ENCODE measurements at regions not wholly inside any gene's neighbourhood (a gene's known extent, or its start where the extent isn't known, plus 50 kb on each side); places are given as distances from the start of the nearest gene placed in this dataset.

GRCh38 chr12:127075981-127076380 lies 1191.0 kb upstream of the TMEM132C start:
- DNase-seq, result no peak

- DNase-seq, result no peak
Measured at GRCh38 chr12:127077262-127078045, 1189.5 kb upstream of the TMEM132C start.

- DNase-seq, result no peak
Measured at GRCh38 chr12:127078577-127079350, 1188.2 kb upstream of the TMEM132C start.

- no peak for DNase-seq
Measured at GRCh38 chr12:127079636-127080035, 1187.3 kb upstream of the TMEM132C start.

GRCh38 chr12:127081058-127081457 lies 1185.9 kb upstream of the TMEM132C start:
- no peak for DNase-seq

GRCh38 chr12:127083008-127083949 lies 1183.7 kb upstream of the TMEM132C start:
- DNase-seq, result no peak

- no peak for DNase-seq
Measured at GRCh38 chr12:127101076-127101475, 1165.9 kb upstream of the TMEM132C start.

GRCh38 chr12:127106041-127106440 lies 1160.9 kb upstream of the TMEM132C start:
- no peak for DNase-seq

GRCh38 chr12:127106697-127107096 lies 1160.3 kb upstream of the TMEM132C start:
- no peak for DNase-seq

- DNase-seq, result no peak
Measured at GRCh38 chr12:127107744-127108143, 1159.2 kb upstream of the TMEM132C start.

- peak; percentile 5 for DNase-seq
Measured at GRCh38 chr12:127108360-127109215, 1158.4 kb upstream of the TMEM132C start.

GRCh38 chr12:127113945-127114344 lies 1153.0 kb upstream of the TMEM132C start:
- no peak for DNase-seq

GRCh38 chr12:127115468-127116035 lies 1151.4 kb upstream of the TMEM132C start:
- DNase-seq, result no peak

- no peak for DNase-seq
Measured at GRCh38 chr12:127118251-127118650, 1148.7 kb upstream of the TMEM132C start.

GRCh38 chr12:127119600-127120140 lies 1147.3 kb upstream of the TMEM132C start:
- DNase-seq, result no peak

- no peak for DNase-seq
Measured at GRCh38 chr12:127120851-127121250, 1146.1 kb upstream of the TMEM132C start.

GRCh38 chr12:127121494-127122084 lies 1145.4 kb upstream of the TMEM132C start:
- DNase-seq, result no peak

- DNase-seq, result peak; percentile 19
Measured at GRCh38 chr12:127125607-127126259, 1141.2 kb upstream of the TMEM132C start.

- no peak for DNase-seq
Measured at GRCh38 chr12:127126260-127126628, 1140.7 kb upstream of the TMEM132C start.

- no peak for DNase-seq
Measured at GRCh38 chr12:127127897-127128296, 1139.1 kb upstream of the TMEM132C start.

Measured in GOT3 (cell line).